KMS-11 (cell line): ENCODE measurements at regions not wholly inside any gene's neighbourhood (a gene's known extent, or its start where the extent isn't known, plus 50 kb on each side); places are given as distances from the start of the nearest gene placed in this dataset.

ENCODE experiments used
- H2AFZ ChIP-seq: fragments of 200-600 bp; sonication (generic); 2 replicates; pipeline ENCODE4 v1.6.1; 2016; ENCODE audit warnings: antibody characterized with exemption, mixed run types, low read depth
- H3K27ac ChIP-seq: fragments of 200-600 bp; sonication (generic); 2 replicates; pipeline ENCODE4 v1.6.1; 2016; ENCODE audit warnings: mild to moderate bottlenecking, mixed run types
- H3K27me3 ChIP-seq: fragments of 200-600 bp; sonication (generic); 2 replicates; pipeline ENCODE4 v1.6.1; 2017; ENCODE audit warnings: mild to moderate bottlenecking, low read depth, mixed run types, moderate library complexity; ENCODE audit not compliant: insufficient read depth
- H3K36me3 ChIP-seq: fragments of 200-600 bp; sonication (generic); 2 replicates; pipeline ENCODE4 v1.6.1; 2017; ENCODE audit warnings: mild to moderate bottlenecking, mixed run types; ENCODE audit not compliant: insufficient read depth
- H3K4me1 ChIP-seq: fragments of 200-600 bp; sonication (generic); 2 replicates; pipeline ENCODE4 v1.6.1; 2016; ENCODE audit warnings: mild to moderate bottlenecking, low read depth, mixed run types; ENCODE audit not compliant: poor library complexity, severe bottlenecking
- H3K4me2 ChIP-seq: fragments of 200-600 bp; sonication (generic); 2 replicates; pipeline ENCODE4 v1.7.0; 2016; ENCODE audit warnings: mild to moderate bottlenecking, mixed run types
- H3K4me3 ChIP-seq: fragments of 200-600 bp; sonication (generic); IDR thresholded peaks from 2 replicates; pipeline ENCODE4 v1.6.1; 2017; ENCODE audit warnings: low read depth, low read length, mixed read lengths; ENCODE audit not compliant: insufficient read depth
- H3K79me2 ChIP-seq: fragments of 200-600 bp; sonication (generic); 2 replicates; pipeline ENCODE4 v1.6.1; 2016; ENCODE audit warnings: low read depth, mixed run types; ENCODE audit not compliant: insufficient read depth
- H3K9ac ChIP-seq: fragments of 200-600 bp; sonication (generic); 2 replicates; pipeline ENCODE4 v1.6.1; 2016; ENCODE audit warnings: mild to moderate bottlenecking, mixed run types
- H4K20me1 ChIP-seq: fragments of 200-600 bp; sonication (generic); 2 replicates; pipeline ENCODE4 v1.6.1; 2016; ENCODE audit warnings: mild to moderate bottlenecking, mixed run types; ENCODE audit not compliant: insufficient read depth
- TF ChIP-seq, protein P1 (sequence below): fragments of 200-600 bp; sonication (generic); conservative IDR thresholded peaks from 2 replicates; pipeline ENCODE4 v1.6.1; 2017; ENCODE audit warnings: low read depth, mild to moderate bottlenecking, antibody characterized with exemption, low read length, moderate library complexity, mixed read lengths

DNA sequence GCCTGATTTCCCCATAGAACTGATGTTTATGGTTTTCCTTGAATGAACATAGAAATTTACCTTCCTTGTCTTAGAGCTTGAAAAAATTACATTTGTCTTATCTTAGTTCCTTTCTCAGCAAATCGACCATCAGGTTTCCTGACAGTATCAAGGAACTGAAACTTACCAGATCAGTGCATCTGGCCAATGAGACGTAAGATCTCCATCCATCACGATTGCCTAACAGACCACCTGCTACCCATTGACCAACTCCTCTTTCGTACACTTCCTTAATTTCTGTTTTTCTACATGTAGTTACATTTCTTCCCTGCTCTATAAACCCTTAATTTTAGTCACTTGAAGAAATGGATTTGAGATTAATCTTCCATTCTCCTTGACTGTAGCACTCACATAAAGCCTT is 57.4 kb upstream of the TMPRSS15 start:
- H3K9ac ChIP-seq = no peak overlapping the region
- TF ChIP-seq, protein P1, sequence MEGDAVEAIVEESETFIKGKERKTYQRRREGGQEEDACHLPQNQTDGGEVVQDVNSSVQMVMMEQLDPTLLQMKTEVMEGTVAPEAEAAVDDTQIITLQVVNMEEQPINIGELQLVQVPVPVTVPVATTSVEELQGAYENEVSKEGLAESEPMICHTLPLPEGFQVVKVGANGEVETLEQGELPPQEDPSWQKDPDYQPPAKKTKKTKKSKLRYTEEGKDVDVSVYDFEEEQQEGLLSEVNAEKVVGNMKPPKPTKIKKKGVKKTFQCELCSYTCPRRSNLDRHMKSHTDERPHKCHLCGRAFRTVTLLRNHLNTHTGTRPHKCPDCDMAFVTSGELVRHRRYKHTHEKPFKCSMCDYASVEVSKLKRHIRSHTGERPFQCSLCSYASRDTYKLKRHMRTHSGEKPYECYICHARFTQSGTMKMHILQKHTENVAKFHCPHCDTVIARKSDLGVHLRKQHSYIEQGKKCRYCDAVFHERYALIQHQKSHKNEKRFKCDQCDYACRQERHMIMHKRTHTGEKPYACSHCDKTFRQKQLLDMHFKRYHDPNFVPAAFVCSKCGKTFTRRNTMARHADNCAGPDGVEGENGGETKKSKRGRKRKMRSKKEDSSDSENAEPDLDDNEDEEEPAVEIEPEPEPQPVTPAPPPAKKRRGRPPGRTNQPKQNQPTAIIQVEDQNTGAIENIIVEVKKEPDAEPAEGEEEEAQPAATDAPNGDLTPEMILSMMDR = no peak
- H3K4me1 ChIP-seq = no peaks in the 10 kb centered on the region
- no peak overlapping the region for H2AFZ ChIP-seq
- no peaks in the 10 kb centered on the region for H3K36me3 ChIP-seq
- no peak overlapping the region for H3K4me3 ChIP-seq
- H3K27me3 ChIP-seq = no peaks in the 10 kb centered on the region
- no peaks in the 10 kb centered on the region for H4K20me1 ChIP-seq
- no peaks in the 10 kb centered on the region for H3K79me2 ChIP-seq
- no peak overlapping the region for H3K27ac ChIP-seq
- H3K4me2 ChIP-seq = no peak overlapping the region

DNA sequence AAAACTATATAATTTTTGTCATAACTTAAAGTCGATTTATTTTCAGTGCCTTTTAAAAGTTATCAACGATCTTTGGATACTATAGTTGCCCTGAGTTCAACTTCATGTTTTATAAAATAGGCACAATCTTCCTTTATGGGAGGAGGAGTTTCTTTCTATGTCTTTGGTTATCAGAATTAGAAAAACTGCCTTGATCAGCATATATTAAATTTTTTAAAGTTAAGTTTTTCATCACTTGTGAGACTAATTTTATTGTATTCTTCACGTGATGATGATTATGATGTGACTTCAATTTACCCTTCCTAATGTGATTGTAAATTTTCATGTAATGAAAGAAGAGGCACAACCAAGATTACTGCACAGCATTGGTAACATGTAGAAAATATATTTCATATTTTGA is 58.2 kb upstream of the TMPRSS15 start:
- Histone ChIP-seq H3K36me3 (no peaks in the 10 kb centered on the region), H3K27ac (no peak overlapping the region), H3K9ac (no peak overlapping the region)

DNA sequence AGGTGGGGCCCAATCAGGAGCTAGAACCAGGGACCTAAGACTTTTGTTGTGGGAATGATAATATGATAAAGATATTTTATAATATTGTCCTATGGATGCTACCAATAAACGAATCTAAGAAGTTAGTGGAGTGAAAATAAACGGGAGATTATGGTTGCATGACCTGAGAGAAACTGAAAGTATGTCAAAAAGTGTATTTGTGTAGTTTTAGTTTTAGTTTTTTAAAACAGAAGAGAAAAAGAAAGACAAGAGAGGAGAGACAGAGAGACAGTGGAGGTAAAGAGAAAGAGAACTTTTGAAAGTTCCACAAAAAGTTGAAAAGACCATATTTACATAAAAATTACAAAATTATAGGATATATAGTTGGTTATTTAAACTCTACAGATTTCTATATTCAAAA is 64.1 kb upstream of the TMPRSS15 start:
- H4K20me1 ChIP-seq = no peaks in the 10 kb centered on the region

More for the DNA sequence above, 58.2 kb upstream of the TMPRSS15 start:
- Histone ChIP-seq H2AFZ (no peak overlapping the region), H3K4me1 (no peaks in the 10 kb centered on the region), H3K4me3 (no peak overlapping the region), H3K79me2 (no peaks in the 10 kb centered on the region), H3K4me2 (no peak overlapping the region), H3K27me3 (no peaks in the 10 kb centered on the region), H4K20me1 (no peaks in the 10 kb centered on the region)
- TF ChIP-seq, protein P1 = no peak

DNA sequence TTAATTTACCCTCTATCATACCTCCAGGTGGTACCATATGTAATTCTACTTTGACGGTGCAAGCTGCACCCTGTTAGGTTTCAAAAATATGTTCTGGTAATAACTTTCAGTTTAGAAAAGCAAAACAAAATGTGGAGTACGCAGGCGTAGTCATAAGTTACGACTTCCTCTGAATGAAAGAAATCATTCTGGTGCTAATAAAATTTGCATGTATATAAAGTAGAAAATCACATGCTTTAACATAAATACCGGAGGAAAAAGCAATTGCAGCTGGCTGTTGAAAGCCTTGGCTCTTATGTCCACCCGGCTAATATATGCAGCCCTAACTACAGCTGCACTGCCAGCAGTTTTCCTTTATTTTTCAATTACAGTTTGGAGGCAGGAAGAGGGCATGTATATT is 65.2 kb upstream of the TMPRSS15 start:
- Histone ChIP-seq H3K9ac (peak overlapping the region; percentile 15; the same call in 1 of the 2 replicates), H3K4me2 (peak overlapping the region; percentile 70)
- TF ChIP-seq, protein P1 = no peak

More for the DNA sequence above, 64.1 kb upstream of the TMPRSS15 start:
- Histone ChIP-seq H3K36me3 (no peaks in the 10 kb centered on the region), H3K27ac (peak overlapping the region; percentile 20; the same call in 1 of the 2 replicates), H3K9ac (peak overlapping the region; percentile 15; the same call in 1 of the 2 replicates), H3K27me3 (no peaks in the 10 kb centered on the region), H3K79me2 (no peaks in the 10 kb centered on the region), H3K4me2 (peak overlapping the region; percentile 70), H2AFZ (peak overlapping the region; percentile 58), H3K4me3 (no peak overlapping the region), H3K4me1 (peaks cover 25% of the 10 kb centered on the region)
- TF ChIP-seq, protein P1 = no peak

More for the DNA sequence above, 65.2 kb upstream of the TMPRSS15 start:
- Histone ChIP-seq H3K27ac (peak overlapping the region; percentile 20; the same call in 1 of the 2 replicates), H3K4me1 (peaks cover 25% of the 10 kb centered on the region), H4K20me1 (no peaks in the 10 kb centered on the region), H2AFZ (peak overlapping the region; percentile 58), H3K4me3 (no peak overlapping the region), H3K79me2 (no peaks in the 10 kb centered on the region), H3K27me3 (no peaks in the 10 kb centered on the region), H3K36me3 (no peaks in the 10 kb centered on the region)
